ENCODE measurements at regions not wholly inside any gene's neighbourhood (a gene's known extent, or its start where the extent isn't known, plus 50 kb on each side); places are given as distances from the start of the nearest gene placed in this dataset.

DNA sequence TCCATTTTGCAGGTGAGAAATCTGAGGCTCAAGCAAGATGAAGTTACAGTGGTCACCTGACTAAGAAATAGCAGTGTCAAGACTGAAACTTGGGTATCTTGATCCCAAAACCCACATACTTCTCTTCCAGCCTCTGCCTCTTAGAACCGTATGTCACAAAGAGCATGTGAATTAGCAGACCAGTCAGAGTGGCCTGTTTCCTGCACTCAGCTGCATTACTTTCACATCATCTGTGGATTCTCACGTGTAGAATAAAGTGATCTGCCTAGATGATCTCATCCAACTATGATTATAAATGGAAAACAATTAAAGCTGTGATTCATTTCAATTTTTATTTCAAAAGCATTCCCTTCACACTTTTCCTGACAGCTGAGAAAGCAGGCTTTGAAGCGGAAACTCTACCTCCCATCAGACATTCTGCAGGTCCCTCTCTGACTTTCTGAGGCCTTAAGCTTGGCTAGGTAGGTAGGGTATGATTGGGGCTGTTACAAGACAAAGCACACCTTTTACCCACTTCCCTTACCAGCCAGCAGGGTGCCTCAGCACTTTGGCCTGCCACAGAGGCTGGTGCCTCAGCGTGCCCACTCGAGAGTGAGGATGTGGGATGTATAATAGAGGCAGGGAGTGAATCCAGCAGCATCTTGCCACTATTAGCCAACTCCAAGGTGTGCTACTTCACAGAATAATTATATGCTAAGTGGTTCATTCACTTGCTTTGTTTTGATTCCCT is 70.2 kb upstream of the PDE1C start:
- DNase-seq = no peak

GRCh38 chr7:32137059-32137458 is 66.9 kb upstream of the PDE1C start:
- no peak for DNase-seq

DNA sequence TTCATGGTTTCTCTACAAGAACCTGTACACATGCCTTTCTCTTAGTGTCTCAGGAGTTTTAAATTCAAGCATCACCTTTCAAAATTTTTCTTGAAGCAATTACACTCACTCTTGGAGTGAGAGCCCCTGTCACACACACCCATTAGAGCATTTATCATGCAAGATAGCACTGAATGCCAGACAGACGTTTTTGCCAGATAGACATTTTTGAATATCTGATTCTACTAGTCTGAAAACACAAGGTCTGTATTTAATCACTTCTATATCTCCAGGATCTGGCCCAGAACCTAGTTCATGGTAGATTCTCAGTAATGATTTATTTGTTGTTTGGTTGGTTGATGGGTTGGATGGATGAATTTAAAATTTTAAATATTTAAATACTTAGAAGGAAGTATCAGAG is 60.9 kb upstream of the PDE1C start:
- DNase-seq = no peak

- no peak for DNase-seq
These were observed 56.6 kb upstream of the PDE1C start for GRCh38 chr7:32126843-32127242.
